ENCODE measurements at regions not wholly inside any gene's neighbourhood (a gene's known extent, or its start where the extent isn't known, plus 50 kb on each side); places are given as distances from the start of the nearest gene placed in this dataset.

DNA sequence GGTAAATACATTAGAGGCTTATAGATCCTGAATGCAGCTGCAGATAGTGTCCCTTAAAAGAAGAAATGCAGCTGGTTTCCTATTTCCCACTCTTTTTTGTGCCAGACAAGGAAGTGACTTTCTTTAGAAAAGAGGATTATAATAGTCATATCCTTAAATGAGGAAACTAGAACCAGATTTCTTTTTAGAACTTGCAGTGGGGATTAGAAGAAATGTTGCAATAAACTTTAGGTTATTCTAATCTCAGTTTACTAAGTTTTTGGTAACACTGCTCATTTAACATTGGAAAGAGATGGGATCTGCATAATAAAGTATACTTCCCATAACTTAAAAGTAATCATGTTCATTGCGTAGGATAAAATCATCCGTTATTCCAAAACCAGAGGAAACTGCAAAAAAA, 101.9 kb downstream of the SLIT2 start:
- Histone ChIP-seq H3K79me2 (ENCODE audit: low read depth) (no peaks in the 10 kb centered on the region), H3K36me3 (no peaks in the 10 kb centered on the region), H4K20me1 (ENCODE audit: low read depth) (no peaks in the 10 kb centered on the region), H3K27ac (no peak overlapping the region), H3K9ac (no peak overlapping the region), H3F3A (ENCODE audit: low read depth) (peaks cover 8% of the 10 kb centered on the region), H2AFZ (replicated peaks) (no peak overlapping the region), H3K27me3 (no peaks in the 10 kb centered on the region), H3K4me3 (peak overlapping the region; percentile 3), H3K9me3 (ENCODE audit: low read depth) (no peaks in the 10 kb centered on the region), H3K4me1 (peaks cover 48% of the 10 kb centered on the region), H3K4me2 (peak overlapping the region; percentile 61)
- no peak for DNase-seq (ENCODE audit: low spot score)
- H3K27me3 Mint-ChIP-seq (ENCODE audit: insufficient read depth, low read depth), result peaks cover 3% of the 10 kb centered on the region
- peak overlapping the region; percentile 76 for H3K27ac Mint-ChIP-seq
- peak overlapping the region; percentile 65 for H3K4me3 Mint-ChIP-seq
- TF ChIP-seq EZH2 (IDR thresholded peaks at IDR 0.05) (no peak), EZH2phosphoT487 (IDR thresholded peaks at IDR 0.05) (no peak)
- TF ChIP-seq, protein P1, sequence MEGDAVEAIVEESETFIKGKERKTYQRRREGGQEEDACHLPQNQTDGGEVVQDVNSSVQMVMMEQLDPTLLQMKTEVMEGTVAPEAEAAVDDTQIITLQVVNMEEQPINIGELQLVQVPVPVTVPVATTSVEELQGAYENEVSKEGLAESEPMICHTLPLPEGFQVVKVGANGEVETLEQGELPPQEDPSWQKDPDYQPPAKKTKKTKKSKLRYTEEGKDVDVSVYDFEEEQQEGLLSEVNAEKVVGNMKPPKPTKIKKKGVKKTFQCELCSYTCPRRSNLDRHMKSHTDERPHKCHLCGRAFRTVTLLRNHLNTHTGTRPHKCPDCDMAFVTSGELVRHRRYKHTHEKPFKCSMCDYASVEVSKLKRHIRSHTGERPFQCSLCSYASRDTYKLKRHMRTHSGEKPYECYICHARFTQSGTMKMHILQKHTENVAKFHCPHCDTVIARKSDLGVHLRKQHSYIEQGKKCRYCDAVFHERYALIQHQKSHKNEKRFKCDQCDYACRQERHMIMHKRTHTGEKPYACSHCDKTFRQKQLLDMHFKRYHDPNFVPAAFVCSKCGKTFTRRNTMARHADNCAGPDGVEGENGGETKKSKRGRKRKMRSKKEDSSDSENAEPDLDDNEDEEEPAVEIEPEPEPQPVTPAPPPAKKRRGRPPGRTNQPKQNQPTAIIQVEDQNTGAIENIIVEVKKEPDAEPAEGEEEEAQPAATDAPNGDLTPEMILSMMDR (IDR thresholded peaks at IDR 0.05), result no peak
- peaks cover 69% of the 10 kb centered on the region for H3K4me1 Mint-ChIP-seq
- peaks cover 10% of the 10 kb centered on the region for H3K36me3 Mint-ChIP-seq
- H3K9me3 Mint-ChIP-seq, result no peaks in the 10 kb centered on the region

DNA sequence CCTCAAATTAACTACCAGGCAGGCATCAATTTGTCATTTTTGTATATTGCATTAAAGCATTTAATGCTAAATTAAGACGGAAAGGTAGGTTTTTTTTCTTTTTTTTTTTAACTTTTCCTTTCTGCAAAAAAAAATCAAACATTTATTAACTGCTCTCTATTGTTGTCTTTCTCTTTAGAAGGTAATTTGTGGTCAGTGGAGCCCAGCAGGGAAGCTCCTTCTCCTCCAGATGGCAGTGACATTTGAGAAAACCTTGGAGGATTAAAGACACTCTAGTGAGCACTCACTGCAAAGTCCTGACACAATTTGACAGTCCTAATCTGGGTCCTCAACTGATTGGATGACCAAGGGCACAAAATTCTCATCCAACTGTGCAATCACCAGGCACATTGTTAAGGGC, 102.4 kb downstream of the SLIT2 start:
- no peak for TF ChIP-seq EZH2phosphoT487 (IDR thresholded peaks at IDR 0.05)
- TF ChIP-seq EZH2 (IDR thresholded peaks at IDR 0.05), result no peak
- TF ChIP-seq, protein P1 (IDR thresholded peaks at IDR 0.05), result no peak
- Histone ChIP-seq H3K27me3 (no peaks in the 10 kb centered on the region), H3K4me2 (peak overlapping the region; percentile 61), H3K4me3 (peak overlapping the region; percentile 3), H4K20me1 (ENCODE audit: low read depth) (no peaks in the 10 kb centered on the region), H3K79me2 (ENCODE audit: low read depth) (no peaks in the 10 kb centered on the region), H3K27ac (no peak overlapping the region), H3F3A (ENCODE audit: low read depth) (peaks cover 8% of the 10 kb centered on the region), H3K36me3 (no peaks in the 10 kb centered on the region), H2AFZ (replicated peaks) (no peak overlapping the region), H3K4me1 (peaks cover 48% of the 10 kb centered on the region), H3K9me3 (ENCODE audit: low read depth) (no peaks in the 10 kb centered on the region), H3K9ac (no peak overlapping the region)
- Mint-ChIP-seq H3K36me3 (peaks cover 8% of the 10 kb centered on the region), H3K27me3 (ENCODE audit: insufficient read depth, low read depth) (peaks cover 3% of the 10 kb centered on the region), H3K4me3 (peak overlapping the region; percentile 65), H3K4me1 (peaks cover 71% of the 10 kb centered on the region), H3K27ac (peak overlapping the region; percentile 88), H3K9me3 (no peaks in the 10 kb centered on the region)
- peak; percentile 72 for DNase-seq (ENCODE audit: low spot score)

DNA sequence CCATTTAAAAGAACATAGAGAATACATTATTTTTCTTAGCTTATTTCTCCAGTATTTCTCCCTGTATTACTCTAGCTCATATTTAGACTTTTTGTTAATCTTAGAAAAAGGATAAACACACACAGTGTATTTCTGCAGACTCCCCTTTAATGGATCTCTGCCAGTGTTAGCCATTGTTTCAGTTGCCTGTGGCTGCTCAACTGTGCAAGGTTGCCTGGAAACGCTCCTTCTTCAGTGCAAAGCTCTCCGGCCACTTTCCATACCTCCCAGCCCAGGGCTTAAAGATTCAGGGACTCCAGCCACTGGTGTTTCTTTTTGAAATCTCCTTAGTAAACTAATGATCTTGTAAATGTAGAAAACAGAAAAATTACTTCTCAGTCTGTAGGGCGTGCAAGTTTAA, 104.9 kb downstream of the SLIT2 start:
- Histone ChIP-seq H3K27ac (no peak overlapping the region), H3K36me3 (no peaks in the 10 kb centered on the region), H3K4me3 (peak overlapping the region; percentile 25), H3F3A (ENCODE audit: low read depth) (peaks cover 8% of the 10 kb centered on the region), H3K4me2 (peak overlapping the region; percentile 63), H3K27me3 (no peaks in the 10 kb centered on the region), H3K4me1 (peaks cover 50% of the 10 kb centered on the region), H4K20me1 (ENCODE audit: low read depth) (no peaks in the 10 kb centered on the region), H3K9ac (no peak overlapping the region), H3K79me2 (ENCODE audit: low read depth) (no peaks in the 10 kb centered on the region), H2AFZ (replicated peaks) (no peak overlapping the region), H3K9me3 (ENCODE audit: low read depth) (no peaks in the 10 kb centered on the region)
- Mint-ChIP-seq H3K4me1 (peaks cover 68% of the 10 kb centered on the region), H3K27me3 (ENCODE audit: insufficient read depth, low read depth) (peaks cover 3% of the 10 kb centered on the region), H3K27ac (peak overlapping the region; percentile 100), H3K4me3 (peak overlapping the region; percentile 84), H3K9me3 (no peaks in the 10 kb centered on the region), H3K36me3 (peaks cover 14% of the 10 kb centered on the region)
- DNase-seq (ENCODE audit: low spot score), result peak; percentile 79
- TF ChIP-seq EZH2phosphoT487 (IDR thresholded peaks at IDR 0.05) (no peak), EZH2 (IDR thresholded peaks at IDR 0.05) (no peak)
- TF ChIP-seq, protein P1 (IDR thresholded peaks at IDR 0.05), result no peak
